OCI-LY1 (cell line): ENCODE measurements at regions not wholly inside any gene's neighbourhood (a gene's known extent, or its start where the extent isn't known, plus 50 kb on each side); places are given as distances from the start of the nearest gene placed in this dataset.

Experiments used
- H2AFZ ChIP-seq: fragments of 200-600 bp; sonication (generic), shearing (Covaris generic); 2 replicates; pipeline ENCODE4 v1.6.0; 2014; ENCODE audit warnings: antibody characterized with exemption, mild to moderate bottlenecking, low read length
- H3F3A ChIP-seq: fragments of 200-600 bp; sonication (generic), shearing (Covaris generic); 2 replicates; pipeline ENCODE4 v1.6.0; 2014; ENCODE audit warnings: mild to moderate bottlenecking, antibody characterized with exemption, low read length, moderate library complexity; ENCODE audit not compliant: insufficient read depth
- H3K27ac ChIP-seq: fragments of 200-600 bp; sonication (generic); 2 replicates; pipeline ENCODE4 v1.5.1; 2014; ENCODE audit warnings: low read length, mixed run types, mild to moderate bottlenecking, low read depth; ENCODE audit not compliant: poor library complexity, severe bottlenecking
- H3K27me3 ChIP-seq: fragments of 200-600 bp; sonication (generic); 2 replicates; pipeline ENCODE4 v1.6.0; 2014; ENCODE audit warnings: antibody characterized with exemption, mild to moderate bottlenecking, low read length, moderate library complexity; ENCODE audit not compliant: insufficient read depth
- H3K36me3 ChIP-seq: fragments of 200-600 bp; sonication (generic); 2 replicates; pipeline ENCODE4 v1.6.1; 2014; ENCODE audit warnings: mild to moderate bottlenecking, antibody characterized with exemption, low read length, moderate library complexity, mixed read lengths; ENCODE audit not compliant: insufficient read depth
- H3K4me1 ChIP-seq: fragments of 200-600 bp; sonication (generic); 2 replicates; pipeline ENCODE4 v1.5.1; 2014; ENCODE audit warnings: mild to moderate bottlenecking, low read length, moderate library complexity; ENCODE audit not compliant: insufficient read depth, severe bottlenecking
- H3K4me2 ChIP-seq: fragments of 200-600 bp; sonication (generic), shearing (Covaris generic); 2 replicates; pipeline ENCODE4 v1.6.1; 2014; ENCODE audit warnings: low read length
- H3K4me3 ChIP-seq: fragments of 200-600 bp; sonication (generic); 2 replicates; pipeline ENCODE4 v1.5.1; 2014; ENCODE audit warnings: low read length, low read depth, mild to moderate bottlenecking, mixed read lengths; ENCODE audit not compliant: poor library complexity, severe bottlenecking
- H3K79me2 ChIP-seq: fragments of 200-600 bp; shearing (Covaris generic); 2 replicates; pipeline ENCODE4 v1.6.1; 2016; ENCODE audit warnings: mixed run types, low read length, mixed read lengths; ENCODE audit not compliant: insufficient read depth
- H3K9ac ChIP-seq: fragments of 200-600 bp; sonication (generic), shearing (Covaris generic); 2 replicates; pipeline ENCODE4 v1.6.1; 2014; ENCODE audit warnings: mild to moderate bottlenecking, low read length, mixed read lengths
- H3K9me2 ChIP-seq: fragments of 200-600 bp; sonication (generic), shearing (Covaris generic); 2 replicates; pipeline ENCODE4 v1.6.1; 2014; ENCODE audit warnings: low read depth, mild to moderate bottlenecking, low read length, mixed read lengths
- H3K9me3 ChIP-seq: fragments of 200-600 bp; shearing (Covaris generic); 2 replicates; pipeline ENCODE4 v1.6.1; 2014; ENCODE audit warnings: low read length, mixed read lengths
- H4K20me1 ChIP-seq: fragments of 200-600 bp; sonication (generic), shearing (Covaris generic); 2 replicates; pipeline ENCODE4 v1.6.0; 2016; ENCODE audit warnings: mild to moderate bottlenecking, low read length; ENCODE audit not compliant: insufficient read depth
- EZH2 ChIP-seq: fragments of 200-600 bp; sonication (generic), shearing (Covaris generic); IDR thresholded peaks from 2 replicates; pipeline ENCODE4 v1.8.0; 2017; ENCODE audit warnings: borderline replicate concordance, mixed run types, mild to moderate bottlenecking, antibody characterized with exemption, low read length, moderate library complexity, mixed read lengths
- TF ChIP-seq, protein P1 (sequence below): fragments of 200-600 bp; sonication (generic), shearing (Covaris generic); IDR thresholded peaks from 2 replicates; pipeline ENCODE4 v1.5.1; 2017; ENCODE audit warnings: mild to moderate bottlenecking, antibody characterized with exemption, low read length, moderate library complexity, mixed read lengths

DNA sequence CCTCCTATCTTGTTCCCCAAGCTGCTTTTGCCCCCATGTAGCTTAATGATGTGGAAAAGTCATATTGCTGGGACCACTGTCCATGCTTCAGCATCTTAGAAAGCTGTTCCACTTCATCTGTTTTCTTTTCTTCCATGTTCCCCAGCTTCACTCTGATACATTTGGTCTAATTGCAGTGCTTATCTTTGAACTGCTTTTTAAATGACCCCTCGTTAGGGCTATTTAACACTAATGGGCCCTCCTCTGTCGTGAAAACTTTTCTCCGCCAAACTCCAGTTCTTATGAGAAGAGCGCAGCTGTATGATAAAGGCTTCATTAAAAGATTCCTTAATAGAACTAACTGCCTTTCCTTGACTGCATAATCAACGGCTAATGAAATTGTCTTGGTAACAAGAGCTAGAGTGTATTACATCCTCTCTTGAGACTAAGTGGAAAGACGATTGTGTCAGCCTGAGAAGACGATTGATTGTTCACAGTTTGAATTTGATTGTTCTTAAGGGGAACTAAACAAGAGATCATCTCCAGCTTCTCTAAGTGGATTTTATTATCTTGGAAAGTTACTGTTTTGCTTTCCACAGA is 165.0 kb upstream of the MTNR1B start:
- H2AFZ ChIP-seq, result no peak overlapping the region
- no peaks in the 10 kb centered on the region for H3K9me2 ChIP-seq
- no peaks in the 10 kb centered on the region for H3K9me3 ChIP-seq
- H3K9ac ChIP-seq, result no peak overlapping the region
- no peaks in the 10 kb centered on the region for H3K4me1 ChIP-seq
- H3K36me3 ChIP-seq, result no peaks in the 10 kb centered on the region
- no peaks in the 10 kb centered on the region for H4K20me1 ChIP-seq
- no peaks in the 10 kb centered on the region for H3F3A ChIP-seq
- no peaks in the 10 kb centered on the region for H3K79me2 ChIP-seq
- no peaks in the 10 kb centered on the region for H3K27me3 ChIP-seq
- TF ChIP-seq, protein P1, sequence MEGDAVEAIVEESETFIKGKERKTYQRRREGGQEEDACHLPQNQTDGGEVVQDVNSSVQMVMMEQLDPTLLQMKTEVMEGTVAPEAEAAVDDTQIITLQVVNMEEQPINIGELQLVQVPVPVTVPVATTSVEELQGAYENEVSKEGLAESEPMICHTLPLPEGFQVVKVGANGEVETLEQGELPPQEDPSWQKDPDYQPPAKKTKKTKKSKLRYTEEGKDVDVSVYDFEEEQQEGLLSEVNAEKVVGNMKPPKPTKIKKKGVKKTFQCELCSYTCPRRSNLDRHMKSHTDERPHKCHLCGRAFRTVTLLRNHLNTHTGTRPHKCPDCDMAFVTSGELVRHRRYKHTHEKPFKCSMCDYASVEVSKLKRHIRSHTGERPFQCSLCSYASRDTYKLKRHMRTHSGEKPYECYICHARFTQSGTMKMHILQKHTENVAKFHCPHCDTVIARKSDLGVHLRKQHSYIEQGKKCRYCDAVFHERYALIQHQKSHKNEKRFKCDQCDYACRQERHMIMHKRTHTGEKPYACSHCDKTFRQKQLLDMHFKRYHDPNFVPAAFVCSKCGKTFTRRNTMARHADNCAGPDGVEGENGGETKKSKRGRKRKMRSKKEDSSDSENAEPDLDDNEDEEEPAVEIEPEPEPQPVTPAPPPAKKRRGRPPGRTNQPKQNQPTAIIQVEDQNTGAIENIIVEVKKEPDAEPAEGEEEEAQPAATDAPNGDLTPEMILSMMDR, result no peak
- no peak for TF ChIP-seq EZH2
- no peak overlapping the region for H3K4me2 ChIP-seq
- no peak overlapping the region for H3K4me3 ChIP-seq
- H3K27ac ChIP-seq, result no peak overlapping the region

GRCh38 chr11:92808022-92808421 is 161.4 kb upstream of the MTNR1B start:
- H3K27me3 ChIP-seq, result no peaks in the 10 kb centered on the region
- H2AFZ ChIP-seq, result no peak overlapping the region

DNA sequence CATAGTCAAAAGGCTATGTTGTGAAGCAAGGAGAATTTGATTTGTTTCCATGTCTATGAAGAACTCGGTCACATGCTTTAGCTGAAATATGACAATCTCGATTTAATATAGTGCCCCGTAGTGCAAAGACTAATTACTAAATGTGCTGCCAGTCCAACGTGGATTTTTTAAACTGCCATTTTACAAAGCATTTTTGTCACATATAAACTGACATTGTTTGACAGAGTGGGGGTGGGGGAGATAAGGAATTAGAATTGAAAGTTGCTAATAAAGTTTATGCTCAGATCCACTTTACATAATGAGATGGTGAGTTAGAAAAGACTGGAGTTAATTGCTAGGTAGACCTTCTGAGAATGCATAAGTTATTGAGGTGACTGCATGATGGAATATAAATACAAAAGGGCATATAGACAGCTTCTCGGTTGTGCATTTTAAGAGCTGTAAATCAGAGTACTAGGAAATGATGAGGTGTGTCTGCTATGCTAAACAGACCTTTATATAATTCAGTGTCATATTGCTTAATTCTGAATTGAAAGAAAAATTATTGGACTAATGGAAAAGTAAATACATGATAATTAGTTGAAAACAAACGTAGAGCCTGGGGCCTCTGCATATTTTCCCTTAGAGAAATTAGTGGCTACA is 158.9 kb upstream of the MTNR1B start:
- Histone ChIP-seq H3K79me2 (no peaks in the 10 kb centered on the region), H3K4me1 (no peaks in the 10 kb centered on the region), H3K4me2 (no peak overlapping the region), H3K27ac (no peak overlapping the region), H3K4me3 (no peak overlapping the region), H3K27me3 (no peaks in the 10 kb centered on the region), H3K9me2 (no peaks in the 10 kb centered on the region), H3K9ac (no peak overlapping the region), H4K20me1 (no peaks in the 10 kb centered on the region), H3K9me3 (no peaks in the 10 kb centered on the region), H3K36me3 (no peaks in the 10 kb centered on the region), H2AFZ (no peak overlapping the region), H3F3A (no peaks in the 10 kb centered on the region)
- TF ChIP-seq, protein P1, result no peak
- TF ChIP-seq EZH2, result no peak

More at GRCh38 chr11:92808022-92808421, 161.4 kb upstream of the MTNR1B start:
- Histone ChIP-seq H3K4me2 (no peak overlapping the region), H3K9me3 (no peaks in the 10 kb centered on the region), H3K36me3 (no peaks in the 10 kb centered on the region), H4K20me1 (no peaks in the 10 kb centered on the region), H3K4me1 (no peaks in the 10 kb centered on the region), H3K79me2 (no peaks in the 10 kb centered on the region), H3K27ac (no peak overlapping the region), H3K9me2 (no peaks in the 10 kb centered on the region), H3K4me3 (no peak overlapping the region), H3F3A (no peaks in the 10 kb centered on the region), H3K9ac (no peak overlapping the region)
- TF ChIP-seq EZH2, result no peak
- TF ChIP-seq, protein P1, result no peak
